Amniotic stem cell (primary cell): ENCODE measurements at regions not wholly inside any gene's neighbourhood (a gene's known extent, or its start where the extent isn't known, plus 50 kb on each side); places are given as distances from the start of the nearest gene placed in this dataset.

Experiments used
- DNase-seq: peaks from one replicate; lab custom pipeline; 2025; lab: John Stamatoyannopoulos, UW

GRCh38 chr4:175374459-175374858 is 437.6 kb downstream of the GPM6A start:
- no peak for DNase-seq

GRCh38 chr4:175376287-175376977 is 435.6 kb downstream of the GPM6A start:
- no peak for DNase-seq

- no peak for DNase-seq
Observed at GRCh38 chr4:175377203-175377602, 434.9 kb downstream of the GPM6A start.

GRCh38 chr4:175378372-175378771 is 433.7 kb downstream of the GPM6A start:
- no peak for DNase-seq

- no peak for DNase-seq
Observed at GRCh38 chr4:175380841-175381240, 431.2 kb downstream of the GPM6A start.

- no peak for DNase-seq
Observed at GRCh38 chr4:175385797-175386196, 426.3 kb downstream of the GPM6A start.

GRCh38 chr4:175386776-175387507 is 425.1 kb downstream of the GPM6A start:
- no peak for DNase-seq

- DNase-seq = no peak
Observed at GRCh38 chr4:175394208-175394607, 417.9 kb downstream of the GPM6A start.

- DNase-seq = no peak
Observed at GRCh38 chr4:175405961-175406360, 406.1 kb downstream of the GPM6A start.

GRCh38 chr4:175407926-175408325 is 404.1 kb downstream of the GPM6A start:
- DNase-seq = no peak

- DNase-seq = no peak
Observed at GRCh38 chr4:175411251-175411650, 400.8 kb downstream of the GPM6A start.

GRCh38 chr4:175412161-175412560 is 399.9 kb downstream of the GPM6A start:
- DNase-seq = no peak

- DNase-seq = no peak
Observed at GRCh38 chr4:175412746-175413145, 399.3 kb downstream of the GPM6A start.

- no peak for DNase-seq
Observed at GRCh38 chr4:175413561-175413960, 398.5 kb downstream of the GPM6A start.

GRCh38 chr4:175414602-175415001 is 397.5 kb downstream of the GPM6A start:
- no peak for DNase-seq

- DNase-seq = no peak
Observed at GRCh38 chr4:175418516-175418915, 393.5 kb downstream of the GPM6A start.

GRCh38 chr4:175419236-175419718 is 392.8 kb downstream of the GPM6A start:
- DNase-seq = peak; percentile 91

GRCh38 chr4:175421506-175421905 is 390.6 kb downstream of the GPM6A start:
- no peak for DNase-seq

- no peak for DNase-seq
Observed at GRCh38 chr4:175422331-175422730, 389.7 kb downstream of the GPM6A start.

- DNase-seq = no peak
Observed at GRCh38 chr4:175424111-175424510, 388.0 kb downstream of the GPM6A start.

- no peak for DNase-seq
Observed at GRCh38 chr4:175427751-175428150, 384.3 kb downstream of the GPM6A start.

GRCh38 chr4:175431694-175432093 is 380.4 kb downstream of the GPM6A start:
- no peak for DNase-seq

GRCh38 chr4:175435381-175435783 is 376.7 kb downstream of the GPM6A start:
- no peak for DNase-seq

GRCh38 chr4:175436196-175436595 is 375.9 kb downstream of the GPM6A start:
- no peak for DNase-seq
